Inferior parietal cortex (tissue), 1 donor: ENCODE measurements at regions not wholly inside any gene's neighbourhood (a gene's known extent, or its start where the extent isn't known, plus 50 kb on each side); places are given as distances from the start of the nearest gene placed in this dataset.
A peak's percentile ranks its signal among the peaks of the same experiment; 100 is the strongest.
"Not testable (repeated sequence)": the region's sequence is repeated elsewhere in the genome, so short reads cannot be mapped to it uniquely, and the experiment has no call there.

Experiments used
- DNase-seq: peaks from one replicate; pipeline ENCODE4 v3.0.0-alpha.2; 2016; ENCODE audit errors: extremely low spot score

- DNase-seq, result no peak
These were observed 1894.5 kb upstream of the CELF4 start for GRCh38 chr18:39460136-39460535.

GRCh38 chr18:39455285-39455684, 1889.7 kb upstream of the CELF4 start:
- no peak for DNase-seq

GRCh38 chr18:39454866-39455265, 1889.3 kb upstream of the CELF4 start:
- DNase-seq, result no peak

- peak; percentile 51 for DNase-seq
These were observed 1888.3 kb upstream of the CELF4 start for GRCh38 chr18:39453882-39454281.

GRCh38 chr18:39453356-39453755, 1887.8 kb upstream of the CELF4 start:
- DNase-seq, result peak; percentile 12

GRCh38 chr18:39450958-39451357, 1885.4 kb upstream of the CELF4 start:
- DNase-seq, result no peak

GRCh38 chr18:39449566-39449965, 1884.0 kb upstream of the CELF4 start:
- DNase-seq, result no peak

GRCh38 chr18:39448942-39449341, 1883.3 kb upstream of the CELF4 start:
- no peak for DNase-seq

- not testable (repeated sequence) for DNase-seq
These were observed 1879.4 kb upstream of the CELF4 start for GRCh38 chr18:39444957-39445356.

- no peak for DNase-seq
These were observed 1876.0 kb upstream of the CELF4 start for GRCh38 chr18:39441648-39442047.

- no peak for DNase-seq
These were observed 1870.4 kb upstream of the CELF4 start for GRCh38 chr18:39435996-39436395.

GRCh38 chr18:39435209-39435608, 1869.6 kb upstream of the CELF4 start:
- DNase-seq, result no peak

GRCh38 chr18:39434223-39434920, 1868.8 kb upstream of the CELF4 start:
- DNase-seq, result no peak

GRCh38 chr18:39425172-39425850, 1859.7 kb upstream of the CELF4 start:
- no peak for DNase-seq

GRCh38 chr18:39424261-39424660, 1858.7 kb upstream of the CELF4 start:
- DNase-seq, result no peak

GRCh38 chr18:39421276-39421675, 1855.7 kb upstream of the CELF4 start:
- no peak for DNase-seq

GRCh38 chr18:39419315-39419714, 1853.7 kb upstream of the CELF4 start:
- no peak for DNase-seq

- no peak for DNase-seq
These were observed 1849.9 kb upstream of the CELF4 start for GRCh38 chr18:39415471-39415870.

GRCh38 chr18:39414009-39414700, 1848.6 kb upstream of the CELF4 start:
- no peak for DNase-seq

GRCh38 chr18:39406941-39407340, 1841.3 kb upstream of the CELF4 start:
- no peak for DNase-seq

- no peak for DNase-seq
These were observed 1837.5 kb upstream of the CELF4 start for GRCh38 chr18:39403121-39403520.

- DNase-seq, result peak; percentile 25
These were observed 1834.1 kb upstream of the CELF4 start for GRCh38 chr18:39399662-39400061.

GRCh38 chr18:39396168-39396567, 1830.6 kb upstream of the CELF4 start:
- DNase-seq, result no peak
